Peyer's patch (tissue), 4 donors: ENCODE measurements at regions not wholly inside any gene's neighbourhood (a gene's known extent, or its start where the extent isn't known, plus 50 kb on each side); places are given as distances from the start of the nearest gene placed in this dataset.

Experiments
- CTCF ChIP-seq, 6 experiments: fragments of 450-650 bp in 4 of 6; fragments of 200-600 bp in 2 of 6; sonication (generic) in 1 of 6; IDR thresholded peaks; one replicate each; pipeline ENCODE4 v1.5.1; 2017 to 2019; ENCODE audit warnings: antibody characterized with exemption in 6 of 6, mild to moderate bottlenecking in 3 of 6, moderate library complexity in 1 of 6
- POLR2A ChIP-seq, 2 donors: fragments of 450-650 bp; IDR thresholded peaks; one replicate each; pipeline ENCODE4 v1.5.1; 2017; ENCODE audit warnings: antibody characterized with exemption in 2 of 2, mild to moderate bottlenecking in 2 of 2, moderate library complexity in 2 of 2

GRCh38 chr6:23477586-23477985 lies 648.4 kb upstream of the NRSN1 start:
- TF ChIP-seq POLR2A (IDR thresholded peaks at IDR 0.05) = no peak
- no peak for TF ChIP-seq CTCF (IDR thresholded peaks at IDR 0.05)
